AG09309 (cell line): ENCODE measurements at regions not wholly inside any gene's neighbourhood (a gene's known extent, or its start where the extent isn't known, plus 50 kb on each side); places are given as distances from the start of the nearest gene placed in this dataset.

ENCODE experiments used
- DNase-seq: peaks from one replicate; pipeline ENCODE4 v3.0.0-alpha.2; 2010; ENCODE audit warnings: low read depth
- H3K4me3 ChIP-seq: 2 replicates; pipeline ENCODE4 v1.5.1; 2011; ENCODE audit warnings: mild to moderate bottlenecking, low read depth, low read length, moderate library complexity; ENCODE audit not compliant: control insufficient read depth
- TF ChIP-seq, protein P1 (sequence below): IDR thresholded peaks from 2 replicates; pipeline ENCODE4 v1.5.1; 2011; ENCODE audit warnings: mild to moderate bottlenecking, low read depth, low read length, inconsistent platforms; ENCODE audit not compliant: insufficient read depth, control insufficient read depth; ENCODE audit errors: missing control alignments

DNA sequence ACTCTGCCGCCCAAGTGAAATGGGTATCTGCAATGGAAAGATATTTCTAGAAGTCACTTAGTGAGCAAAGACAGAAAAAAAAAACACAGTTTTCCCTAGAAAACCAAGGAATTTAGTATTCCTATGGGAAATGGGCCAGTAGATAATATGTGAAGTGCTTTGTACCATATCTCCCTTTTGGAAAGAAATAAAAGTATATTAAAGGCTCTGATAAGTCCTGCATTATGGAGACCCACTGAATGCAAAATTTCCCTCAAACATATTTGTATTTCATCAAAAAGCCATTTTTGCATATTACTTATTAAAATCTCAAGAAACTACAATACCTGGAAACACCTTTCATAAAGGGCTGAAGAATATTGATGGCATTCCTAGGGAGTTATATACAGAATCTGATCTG lies 51.6 kb upstream of the DYNLRB2 start:
- no peak for DNase-seq
- TF ChIP-seq, protein P1, sequence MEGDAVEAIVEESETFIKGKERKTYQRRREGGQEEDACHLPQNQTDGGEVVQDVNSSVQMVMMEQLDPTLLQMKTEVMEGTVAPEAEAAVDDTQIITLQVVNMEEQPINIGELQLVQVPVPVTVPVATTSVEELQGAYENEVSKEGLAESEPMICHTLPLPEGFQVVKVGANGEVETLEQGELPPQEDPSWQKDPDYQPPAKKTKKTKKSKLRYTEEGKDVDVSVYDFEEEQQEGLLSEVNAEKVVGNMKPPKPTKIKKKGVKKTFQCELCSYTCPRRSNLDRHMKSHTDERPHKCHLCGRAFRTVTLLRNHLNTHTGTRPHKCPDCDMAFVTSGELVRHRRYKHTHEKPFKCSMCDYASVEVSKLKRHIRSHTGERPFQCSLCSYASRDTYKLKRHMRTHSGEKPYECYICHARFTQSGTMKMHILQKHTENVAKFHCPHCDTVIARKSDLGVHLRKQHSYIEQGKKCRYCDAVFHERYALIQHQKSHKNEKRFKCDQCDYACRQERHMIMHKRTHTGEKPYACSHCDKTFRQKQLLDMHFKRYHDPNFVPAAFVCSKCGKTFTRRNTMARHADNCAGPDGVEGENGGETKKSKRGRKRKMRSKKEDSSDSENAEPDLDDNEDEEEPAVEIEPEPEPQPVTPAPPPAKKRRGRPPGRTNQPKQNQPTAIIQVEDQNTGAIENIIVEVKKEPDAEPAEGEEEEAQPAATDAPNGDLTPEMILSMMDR, result no peak
- no peak overlapping the region for H3K4me3 ChIP-seq

DNA sequence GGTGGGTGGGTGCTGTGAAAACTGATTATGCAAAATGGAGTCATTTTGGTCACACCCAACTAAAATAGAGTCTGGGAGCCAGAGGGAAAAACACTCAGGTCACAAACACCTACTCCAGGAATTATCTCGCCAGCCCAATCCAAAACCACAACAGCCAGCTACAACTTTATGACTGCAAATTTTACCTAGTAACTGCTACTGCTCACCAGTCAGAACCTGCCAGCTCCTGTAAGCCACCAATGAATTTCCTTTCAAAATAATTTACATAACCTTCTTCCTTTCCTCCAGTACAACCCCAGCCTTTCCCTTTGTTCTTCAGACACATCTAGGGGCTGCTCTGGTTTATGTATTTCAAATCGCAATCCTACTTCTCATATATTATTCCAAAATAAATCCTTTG lies 52.6 kb upstream of the DYNLRB2 start:
- TF ChIP-seq, protein P1, result no peak
- DNase-seq, result no peak
- no peak overlapping the region for H3K4me3 ChIP-seq

DNA sequence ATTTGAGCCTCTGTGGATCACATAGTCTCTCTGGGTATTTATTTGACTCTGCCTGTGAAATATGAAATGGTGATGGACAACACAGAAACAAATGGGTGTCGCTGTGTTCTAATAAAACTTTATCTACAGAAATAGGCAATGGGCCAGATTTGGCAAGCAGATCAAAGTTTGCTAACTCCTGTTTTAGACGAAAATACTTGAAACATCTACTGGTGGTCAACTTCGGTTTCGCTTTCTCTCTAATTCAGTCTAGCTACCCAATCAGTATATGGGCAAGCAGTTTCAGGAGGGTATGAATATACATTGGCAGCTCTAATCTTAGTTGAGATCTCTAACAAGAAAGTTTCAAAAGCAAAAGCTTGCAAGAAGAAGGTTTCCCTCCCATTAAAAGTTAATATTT lies 60.1 kb upstream of the DYNLRB2 start:
- TF ChIP-seq, protein P1, result no peak
- H3K4me3 ChIP-seq, result no peak overlapping the region
- DNase-seq, result no peak

DNA sequence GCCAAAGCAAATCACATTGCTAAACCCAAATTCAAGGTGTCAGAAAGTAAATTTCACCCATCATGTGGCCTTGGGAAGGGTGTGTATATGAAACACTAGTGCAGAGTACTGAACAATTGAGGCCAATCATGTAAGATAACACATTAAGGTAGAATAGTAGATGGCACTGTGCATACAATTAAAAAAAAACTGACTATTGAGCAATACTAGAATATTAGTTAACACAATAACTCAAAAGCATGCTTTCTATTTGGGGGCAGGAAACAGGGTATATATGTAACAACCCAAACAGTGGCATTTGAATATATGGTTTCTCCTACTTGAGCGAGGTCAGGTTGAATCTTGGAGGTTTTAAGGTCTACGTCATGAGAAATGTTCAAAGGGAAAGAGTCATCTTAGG lies 63.0 kb upstream of the DYNLRB2 start:
- no peak overlapping the region for H3K4me3 ChIP-seq
- TF ChIP-seq, protein P1, result no peak
- no peak for DNase-seq

DNA sequence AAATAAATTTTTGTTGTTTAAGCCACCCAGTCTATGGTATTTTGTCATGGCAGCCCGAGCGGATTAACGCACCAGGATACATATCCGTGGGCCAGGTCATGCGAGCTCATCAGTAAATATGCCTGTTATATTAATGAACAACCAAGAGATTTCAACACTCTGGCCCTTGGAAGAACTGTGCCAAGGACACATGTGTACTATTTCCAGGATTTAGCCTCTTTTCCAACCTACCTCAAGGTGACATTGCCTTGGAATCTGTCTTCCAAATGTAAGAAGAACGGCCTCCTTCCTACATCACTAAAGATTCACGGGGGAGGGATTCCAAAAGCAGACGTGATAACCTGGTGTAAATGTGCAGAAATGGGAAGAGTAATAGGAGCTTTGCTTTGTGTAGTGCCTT lies 72.8 kb upstream of the DYNLRB2 start:
- TF ChIP-seq, protein P1, result no peak
- no peak for DNase-seq
- no peak overlapping the region for H3K4me3 ChIP-seq

DNA sequence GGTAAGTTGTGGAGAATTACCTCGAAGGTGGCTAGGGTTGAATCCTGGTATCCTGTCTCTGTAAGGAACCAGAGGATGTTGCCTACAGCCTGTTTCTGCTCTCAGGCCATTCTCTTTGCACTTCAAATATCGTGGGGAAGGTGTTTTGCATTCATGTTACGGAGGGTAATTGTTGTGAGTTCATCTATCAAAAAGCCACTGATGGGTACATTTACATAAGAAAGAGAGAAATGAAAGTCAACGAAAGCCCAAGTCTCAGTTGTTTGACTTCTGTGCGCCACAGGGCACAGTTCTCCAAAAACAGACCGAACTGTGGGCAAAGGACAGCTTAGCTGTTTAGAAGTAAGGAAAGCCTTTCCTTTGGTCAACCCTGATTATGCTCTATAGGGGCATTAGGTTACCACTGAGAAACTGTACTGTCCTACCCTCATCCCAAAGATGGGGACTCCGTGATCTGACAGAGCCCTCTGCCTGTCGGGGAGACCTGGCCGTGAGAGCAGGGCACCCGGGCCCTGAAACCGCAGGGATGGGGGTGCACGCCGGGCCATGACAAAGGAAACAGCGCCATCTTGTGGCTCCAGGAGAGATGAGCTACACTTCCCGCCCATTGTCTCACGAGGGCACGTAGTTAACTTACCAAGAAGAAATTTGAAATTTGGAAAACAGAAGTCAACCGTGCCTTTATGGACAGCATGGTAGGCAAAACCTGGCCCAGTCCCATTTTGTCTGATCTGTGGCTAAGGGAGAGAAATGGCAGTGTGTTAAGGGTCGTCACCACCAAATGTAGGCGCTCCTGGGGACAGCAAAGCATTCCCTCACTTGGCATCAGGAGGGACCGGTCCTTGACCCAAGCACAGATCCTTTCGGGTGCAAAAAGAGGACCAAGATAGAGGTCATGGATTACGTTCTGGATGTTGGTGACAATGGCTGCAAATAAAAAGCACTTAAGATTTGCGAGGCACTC lies 74.5 kb upstream of the DYNLRB2 start:
- no peak overlapping the region for H3K4me3 ChIP-seq
- TF ChIP-seq, protein P1, result peak; percentile 85
- DNase-seq, result no peak
